HepG2 (cell line): ENCODE measurements at regions not wholly inside any gene's neighbourhood (a gene's known extent, or its start where the extent isn't known, plus 50 kb on each side); places are given as distances from the start of the nearest gene placed in this dataset.

Source experiments
- ATAC-seq: fragments of 200-7000 bp; cut with Tn5 transposase; 3 replicates; pipeline ENCODE4 v1.9.1; 2020; ENCODE audit warnings: mild to moderate bottlenecking, moderate library complexity
- BruUV-seq: library from RNA; stranded (reverse); fragments of 400-500 nt; replicated peaks from 2 replicates; lab custom pipeline; 2021; lab: Mats Ljungman, UMichigan
- CTCF ChIA-PET: fragments of 300-600 bp; formaldehyde crosslinking; extraction: SDS; loops from one replicate; lab custom pipeline; 2021; ENCODE audit warnings: low total read pairs, inconsistent platforms, low intra/inter-chr PET ratio; lab: Yijun Ruan, JAX
- POLR2A ChIA-PET: fragments of 350-600 bp; sonication (Branson Sonifier 250); formaldehyde crosslinking; loops from one replicate; lab custom pipeline; 2020; ENCODE audit warnings: antibody characterized with exemption, inconsistent platforms; lab: Yijun Ruan, JAX
- DNase-seq: peaks from one replicate; pipeline ENCODE4 v3.0.0-alpha.2; 2015; ENCODE audit warnings: low spot score
- FAIRE-seq: peaks from 3 replicates; lab custom pipeline; 2011; peaks lifted over from hg19 to GRCh38; lab: Jason Lieb, UNC
- H2AFZ ChIP-seq: one replicate; pipeline ENCODE4 v1.6.1; 2011; ENCODE audit warnings: low read length, inconsistent platforms
- H3K27ac ChIP-seq: fragments of 300-600 bp; 3 replicates; pipeline ENCODE4 v1.8.0; 2011; ENCODE audit warnings: mixed run types, mild to moderate bottlenecking, mixed read lengths, low read length, inconsistent platforms; ENCODE audit not compliant: insufficient read depth; ENCODE audit errors: extremely low read length
- H3K27me3 ChIP-seq, 2 experiments: fragments of 200-600 bp in 1 of 2; 2 replicates in 1 of 2; 3 replicates in 1 of 2; pipeline versions ENCODE4 v1.6.0 to v1.8.0; 2011; ENCODE audit warnings: low read length in 2 of 2, mild to moderate bottlenecking in 2 of 2, moderate library complexity in 2 of 2, inconsistent platforms in 1 of 2; ENCODE audit not compliant: insufficient read depth in 2 of 2, control insufficient read depth in 1 of 2
- H3K36me3 ChIP-seq, 2 experiments: fragments of 200-600 bp in 1 of 2; replicated peaks in 1 of 2; 2 replicates in 1 of 2; 3 replicates in 1 of 2; pipeline versions ENCODE4 v1.5.1 to v1.8.0; 2011; ENCODE audit warnings: low read length in 2 of 2, inconsistent platforms in 1 of 2; ENCODE audit not compliant: insufficient read depth in 2 of 2, control insufficient read depth in 1 of 2
- H3K4me1 ChIP-seq: 2 replicates; pipeline ENCODE4 v1.5.1; 2012; ENCODE audit warnings: low read length, inconsistent platforms; ENCODE audit not compliant: insufficient read depth
- H3K4me2 ChIP-seq: 2 replicates; pipeline ENCODE4 v1.6.0; 2011; ENCODE audit warnings: low read depth, low read length, inconsistent platforms
- H3K4me3 ChIP-seq, 3 experiments: fragments of 200-600 bp in 1 of 3; sonication (generic), shearing (Covaris generic) in 1 of 3; replicated peaks in 1 of 3; 2 replicates each; pipeline ENCODE4 v1.5.1; 2011 to 2016; ENCODE audit warnings: low read length in 3 of 3, inconsistent platforms in 2 of 3, low read depth in 2 of 3, mild to moderate bottlenecking in 2 of 3, control low read depth in 1 of 3, mixed read lengths in 1 of 3; ENCODE audit not compliant: insufficient read depth in 1 of 3
- H3K79me2 ChIP-seq: one replicate; pipeline ENCODE4 v1.6.1; 2011; ENCODE audit warnings: low read length, inconsistent platforms; ENCODE audit not compliant: insufficient read depth
- H3K9ac ChIP-seq: 2 replicates; pipeline ENCODE4 v1.6.0; 2011; ENCODE audit warnings: mild to moderate bottlenecking, low read depth, low read length, inconsistent platforms; ENCODE audit not compliant: insufficient read depth
- H3K9me3 ChIP-seq: 2 replicates; pipeline ENCODE4 v1.5.1; 2012; ENCODE audit warnings: mild to moderate bottlenecking, low read length
- H4K20me1 ChIP-seq: 2 replicates; pipeline ENCODE4 v1.6.0; 2011; ENCODE audit warnings: inconsistent platforms, mild to moderate bottlenecking, low read length, moderate library complexity; ENCODE audit not compliant: insufficient read depth
- CBX2 ChIP-seq, 2 experiments: fragments of 200-600 bp in 1 of 2; sonication (generic); formaldehyde crosslinking in 1 of 2; IDR thresholded peaks; 2 replicates each; pipeline versions ENCODE4 v1.7.0 to v1.8.1; 2018 to 2022; ENCODE audit warnings: low read depth in 2 of 2, low read length in 1 of 2, mild to moderate bottlenecking in 1 of 2, missing genetic modification reagents in 1 of 2
- CENPBD1 ChIP-seq: sonication (generic); formaldehyde crosslinking; IDR thresholded peaks from 2 replicates; pipeline ENCODE4 v1.8.0; 2022; ENCODE audit warnings: missing genetic modification reagents, low read depth, mild to moderate bottlenecking, borderline replicate concordance
- CREB1 ChIP-seq, 2 experiments: fragments of 450-650 bp in 1 of 2; IDR thresholded peaks; 2 replicates each; pipeline ENCODE4 v1.6.1; 2016 to 2017; ENCODE audit warnings: control low read depth in 1 of 2, mild to moderate bottlenecking in 1 of 2, missing compliant biosample characterization in 1 of 2, missing genetic modification characterization in 1 of 2
- FOXA3 ChIP-seq: IDR thresholded peaks from 2 replicates; pipeline ENCODE4 v1.6.1; 2016; ENCODE audit warnings: missing genetic modification reagents, missing compliant biosample characterization
- IKZF4 ChIP-seq: sonication (generic); formaldehyde crosslinking; IDR thresholded peaks from 2 replicates; pipeline ENCODE4 v1.5.1; 2020; ENCODE audit warnings: borderline replicate concordance, mild to moderate bottlenecking, low read depth, missing genetic modification reagents; ENCODE audit errors: not compliant biosample characterization
- IRX3 ChIP-seq: sonication (generic); formaldehyde crosslinking; IDR thresholded peaks from 2 replicates; pipeline ENCODE4 v1.8.1; 2023; ENCODE audit warnings: mild to moderate bottlenecking, low read depth, missing genetic modification reagents, borderline replicate concordance
- MEIS1 ChIP-seq: sonication (generic); formaldehyde crosslinking; IDR thresholded peaks from 2 replicates; pipeline ENCODE4 v1.9.0; 2021; ENCODE audit warnings: mild to moderate bottlenecking, missing genetic modification reagents, moderate library complexity, borderline replicate concordance
- REPIN1 ChIP-seq: sonication (generic); formaldehyde crosslinking; IDR thresholded peaks from 2 replicates; pipeline ENCODE4 v1.8.0; 2022; ENCODE audit warnings: missing genetic modification reagents, low read depth, mild to moderate bottlenecking, borderline replicate concordance
- RERE ChIP-seq: IDR thresholded peaks from 2 replicates; pipeline ENCODE4 v1.6.1; 2016; ENCODE audit warnings: low read depth, missing genetic modification reagents, missing compliant biosample characterization
- SIX1 ChIP-seq: sonication (generic); formaldehyde crosslinking; IDR thresholded peaks from 2 replicates; pipeline ENCODE4 v1.4.0; 2020; ENCODE audit warnings: missing genetic modification reagents, borderline replicate concordance
- ZBTB7A ChIP-seq: sonication (generic); formaldehyde crosslinking; IDR thresholded peaks from 2 replicates; pipeline ENCODE4 v1.8.0; 2022; ENCODE audit warnings: mild to moderate bottlenecking, missing genetic modification reagents
- ZC3H4 ChIP-seq: sonication (generic); formaldehyde crosslinking; IDR thresholded peaks from 2 replicates; pipeline ENCODE4 v1.4.0; 2020; ENCODE audit warnings: missing genetic modification reagents, borderline replicate concordance
- ZNF256 ChIP-seq: sonication (generic); formaldehyde crosslinking; conservative IDR thresholded peaks from 2 replicates; pipeline ENCODE4 v1.4.0; 2020; ENCODE audit warnings: missing genetic modification reagents
- ZNF33B ChIP-seq: sonication (generic); formaldehyde crosslinking; IDR thresholded peaks from 2 replicates; pipeline ENCODE4 v1.5.1; 2020; ENCODE audit warnings: mild to moderate bottlenecking, missing genetic modification reagents
- ZNF746 ChIP-seq: sonication (generic); formaldehyde crosslinking; IDR thresholded peaks from 2 replicates; pipeline ENCODE4 v1.8.0; 2022; ENCODE audit warnings: mild to moderate bottlenecking, missing genetic modification reagents
- ZNF75D ChIP-seq: sonication (generic); formaldehyde crosslinking; IDR thresholded peaks from 2 replicates; pipeline ENCODE4 v1.8.1; 2023; ENCODE audit warnings: missing genetic modification reagents, mild to moderate bottlenecking, borderline replicate concordance
- ZSCAN12 ChIP-seq: sonication (generic); formaldehyde crosslinking; IDR thresholded peaks from 2 replicates; pipeline ENCODE4 v1.9.0; 2021; ENCODE audit warnings: mild to moderate bottlenecking, missing genetic modification reagents
- in situ Hi-C: cut with HindIII; loops from 2 replicates; pipeline ENCODE4 v1.10.0; 2017; ENCODE audit warnings: low pct_unique_long_range_greater_than_20kb; ENCODE audit not compliant: extremely low pct_ligation_motif_present
- intact Hi-C: fragments of 100-400 bp; cut with micrococcal nuclease; formaldehyde crosslinking; loops from one replicate; pipeline ENCODE4 v1.10.0; 2022; ENCODE audit not compliant: unreplicated experiment
- TF ChIP-seq, protein P1 (sequence below): sonication (generic); formaldehyde crosslinking; IDR thresholded peaks from 2 replicates; pipeline ENCODE4 v1.5.1; 2020; ENCODE audit warnings: mild to moderate bottlenecking, missing genetic modification reagents, moderate library complexity

DNA sequence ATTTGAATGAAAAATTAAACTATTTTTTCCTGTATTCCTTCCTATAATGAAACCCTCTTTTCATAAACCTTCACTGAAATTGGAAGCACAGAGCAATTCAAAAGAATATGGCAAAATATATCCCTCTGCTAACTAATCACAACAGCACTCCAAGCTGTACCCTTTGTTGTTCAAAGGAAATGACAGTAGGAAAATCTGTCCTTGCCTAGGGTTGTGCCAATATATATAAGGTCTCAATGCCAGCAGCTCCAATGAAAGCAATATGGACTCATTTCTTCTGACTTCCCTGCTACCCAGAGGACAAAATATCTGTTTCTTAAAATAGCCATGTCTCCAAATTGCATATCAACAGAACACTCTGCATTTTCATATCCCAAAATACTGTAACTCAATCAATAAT, 373.9 kb upstream of the MC4R start:
- H3K4me1 ChIP-seq = no peaks in the 10 kb centered on the region
- DNase-seq = no peak
- no TSS peak for BruUV-seq
- H3K27me3 ChIP-seq = no peaks in the 10 kb centered on the region
- no peaks in the 10 kb centered on the region for H3K9me3 ChIP-seq
- ChIA-PET CTCF (no interaction called here), POLR2A (no interaction called here)
- H3K4me3 ChIP-seq = no peak overlapping the region
- H3K36me3 ChIP-seq = no peaks in the 10 kb centered on the region
- no peaks in the 10 kb centered on the region for H3K79me2 ChIP-seq
- intact Hi-C loops = no loop called here
- no peak for FAIRE-seq
- H3K9ac ChIP-seq = no peak overlapping the region
- in situ Hi-C loops = no loop called here
- no peaks in the 10 kb centered on the region for H4K20me1 ChIP-seq
- no peak overlapping the region for H3K27ac ChIP-seq
- H2AFZ ChIP-seq = no peak overlapping the region
- no peak for ATAC-seq
- H3K4me2 ChIP-seq = no peak overlapping the region
- no peak for TF ChIP-seq RERE (CRISPR knock-in tag)
- no peak for TF ChIP-seq IKZF4 (CRISPR knock-in tag)
- TF ChIP-seq CENPBD1 = no peak
- TF ChIP-seq FOXA3 = no peak
- no peak for TF ChIP-seq CREB1 (IDR thresholded peaks at IDR 0.05)
- no peak for TF ChIP-seq CREB1 (CRISPR knock-in tag; IDR thresholded peaks at IDR 0.05)
- TF ChIP-seq REPIN1 (CRISPR knock-in tag) = no peak
- no peak for TF ChIP-seq SIX1
- TF ChIP-seq ZSCAN12 (CRISPR knock-in tag) = no peak
- TF ChIP-seq CBX2 (IDR thresholded peaks at IDR 0.05; ENCODE audit: low read depth, low read length) = no peak
- no peak for TF ChIP-seq CBX2 (CRISPR knock-in tag; IDR thresholded peaks at IDR 0.05; ENCODE audit: low read depth)
- TF ChIP-seq IRX3 = no peak
- TF ChIP-seq ZNF256 (CRISPR knock-in tag) = no peak
- no peak for TF ChIP-seq MEIS1 (CRISPR knock-in tag)
- TF ChIP-seq ZNF33B = no peak
- TF ChIP-seq ZC3H4 = no peak
- TF ChIP-seq, protein P1, sequence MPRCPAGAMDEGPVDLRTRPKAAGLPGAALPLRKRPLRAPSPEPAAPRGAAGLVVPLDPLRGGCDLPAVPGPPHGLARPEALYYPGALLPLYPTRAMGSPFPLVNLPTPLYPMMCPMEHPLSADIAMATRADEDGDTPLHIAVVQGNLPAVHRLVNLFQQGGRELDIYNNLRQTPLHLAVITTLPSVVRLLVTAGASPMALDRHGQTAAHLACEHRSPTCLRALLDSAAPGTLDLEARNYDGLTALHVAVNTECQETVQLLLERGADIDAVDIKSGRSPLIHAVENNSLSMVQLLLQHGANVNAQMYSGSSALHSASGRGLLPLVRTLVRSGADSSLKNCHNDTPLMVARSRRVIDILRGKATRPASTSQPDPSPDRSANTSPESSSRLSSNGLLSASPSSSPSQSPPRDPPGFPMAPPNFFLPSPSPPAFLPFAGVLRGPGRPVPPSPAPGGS (CRISPR knock-in tag) = no peak
- TF ChIP-seq ZBTB7A = no peak
- TF ChIP-seq ZNF746 = no peak
- TF ChIP-seq ZNF75D (CRISPR knock-in tag) = no peak
